Fibroblast of lung (primary cell): ENCODE measurements at regions not wholly inside any gene's neighbourhood (a gene's known extent, or its start where the extent isn't known, plus 50 kb on each side); places are given as distances from the start of the nearest gene placed in this dataset.

Source experiments
- EZH2 ChIP-seq: IDR thresholded peaks from 2 replicates; pipeline ENCODE4 v1.5.1; 2012; ENCODE audit warnings: low read length, control low read depth, mild to moderate bottlenecking; ENCODE audit errors: missing control alignments
- TF ChIP-seq, protein P1 (sequence below), 2 donors: IDR thresholded peaks in 1 of 2; conservative IDR thresholded peaks in 1 of 2; 1 replicate in 1 of 2; 2 replicates in 1 of 2; pipeline ENCODE4 v1.5.1; 2011 to 2012; ENCODE audit warnings: low read length in 2 of 2, control low read depth in 1 of 2, inconsistent platforms in 1 of 2, low read depth in 1 of 2, mild to moderate bottlenecking in 1 of 2

DNA sequence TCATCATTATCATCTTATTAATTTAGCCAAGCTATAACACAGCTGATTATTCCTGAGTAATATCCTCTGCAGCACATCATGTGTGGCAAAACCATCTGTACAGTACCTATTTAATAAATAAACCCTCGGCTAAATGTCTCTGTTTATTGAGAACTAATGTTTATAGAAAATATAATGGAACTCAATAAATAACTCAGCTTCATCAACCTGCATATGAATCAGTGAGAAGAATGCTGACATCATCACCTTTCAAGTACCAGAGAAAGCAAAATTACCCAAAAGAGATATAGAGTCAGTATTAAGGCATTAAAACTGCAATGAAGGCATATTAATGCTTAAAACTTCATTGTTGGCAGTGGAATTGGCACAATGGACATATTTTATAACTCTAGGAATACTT, 558.3 kb downstream of the PLCL1 start:
- TF ChIP-seq, protein P1, sequence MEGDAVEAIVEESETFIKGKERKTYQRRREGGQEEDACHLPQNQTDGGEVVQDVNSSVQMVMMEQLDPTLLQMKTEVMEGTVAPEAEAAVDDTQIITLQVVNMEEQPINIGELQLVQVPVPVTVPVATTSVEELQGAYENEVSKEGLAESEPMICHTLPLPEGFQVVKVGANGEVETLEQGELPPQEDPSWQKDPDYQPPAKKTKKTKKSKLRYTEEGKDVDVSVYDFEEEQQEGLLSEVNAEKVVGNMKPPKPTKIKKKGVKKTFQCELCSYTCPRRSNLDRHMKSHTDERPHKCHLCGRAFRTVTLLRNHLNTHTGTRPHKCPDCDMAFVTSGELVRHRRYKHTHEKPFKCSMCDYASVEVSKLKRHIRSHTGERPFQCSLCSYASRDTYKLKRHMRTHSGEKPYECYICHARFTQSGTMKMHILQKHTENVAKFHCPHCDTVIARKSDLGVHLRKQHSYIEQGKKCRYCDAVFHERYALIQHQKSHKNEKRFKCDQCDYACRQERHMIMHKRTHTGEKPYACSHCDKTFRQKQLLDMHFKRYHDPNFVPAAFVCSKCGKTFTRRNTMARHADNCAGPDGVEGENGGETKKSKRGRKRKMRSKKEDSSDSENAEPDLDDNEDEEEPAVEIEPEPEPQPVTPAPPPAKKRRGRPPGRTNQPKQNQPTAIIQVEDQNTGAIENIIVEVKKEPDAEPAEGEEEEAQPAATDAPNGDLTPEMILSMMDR (conservative IDR thresholded peaks at IDR 0.05 in 1 of 2, IDR thresholded peaks at IDR 0.05 in 1 of 2; ENCODE audit: low read depth in 1 of 2, low read length in 2 of 2): no peak
- no peak for TF ChIP-seq EZH2
